HepG2 (cell line): ENCODE measurements at regions not wholly inside any gene's neighbourhood (a gene's known extent, or its start where the extent isn't known, plus 50 kb on each side); places are given as distances from the start of the nearest gene placed in this dataset.

Experiments
- ATAC-seq: fragments of 200-7000 bp; cut with Tn5 transposase; 3 replicates; pipeline ENCODE4 v1.9.1; 2020; ENCODE audit warnings: mild to moderate bottlenecking, moderate library complexity
- BruUV-seq: library from RNA; stranded (reverse); fragments of 400-500 nt; replicated peaks from 2 replicates; lab custom pipeline; 2021; lab: Mats Ljungman, UMichigan
- CTCF ChIA-PET: fragments of 300-600 bp; formaldehyde crosslinking; extraction: SDS; loops from one replicate; lab custom pipeline; 2021; ENCODE audit warnings: low total read pairs, inconsistent platforms, low intra/inter-chr PET ratio; lab: Yijun Ruan, JAX
- POLR2A ChIA-PET: fragments of 350-600 bp; sonication (Branson Sonifier 250); formaldehyde crosslinking; loops from one replicate; lab custom pipeline; 2020; ENCODE audit warnings: antibody characterized with exemption, inconsistent platforms; lab: Yijun Ruan, JAX
- DNase-seq: peaks from one replicate; pipeline ENCODE4 v3.0.0-alpha.2; 2015; ENCODE audit warnings: low spot score
- FAIRE-seq: peaks from 3 replicates; lab custom pipeline; 2011; peaks lifted over from hg19 to GRCh38; lab: Jason Lieb, UNC
- H2AFZ ChIP-seq: one replicate; pipeline ENCODE4 v1.6.1; 2011; ENCODE audit warnings: low read length, inconsistent platforms
- H3K27ac ChIP-seq: fragments of 300-600 bp; 3 replicates; pipeline ENCODE4 v1.8.0; 2011; ENCODE audit warnings: mixed run types, mild to moderate bottlenecking, mixed read lengths, low read length, inconsistent platforms; ENCODE audit not compliant: insufficient read depth; ENCODE audit errors: extremely low read length
- H3K27me3 ChIP-seq, 2 experiments: fragments of 200-600 bp in 1 of 2; 2 replicates in 1 of 2; 3 replicates in 1 of 2; pipeline versions ENCODE4 v1.6.0 to v1.8.0; 2011; ENCODE audit warnings: low read length in 2 of 2, mild to moderate bottlenecking in 2 of 2, moderate library complexity in 2 of 2, inconsistent platforms in 1 of 2; ENCODE audit not compliant: insufficient read depth in 2 of 2, control insufficient read depth in 1 of 2
- H3K36me3 ChIP-seq, 2 experiments: fragments of 200-600 bp in 1 of 2; replicated peaks in 1 of 2; 2 replicates in 1 of 2; 3 replicates in 1 of 2; pipeline versions ENCODE4 v1.5.1 to v1.8.0; 2011; ENCODE audit warnings: low read length in 2 of 2, inconsistent platforms in 1 of 2; ENCODE audit not compliant: insufficient read depth in 2 of 2, control insufficient read depth in 1 of 2
- H3K4me1 ChIP-seq: 2 replicates; pipeline ENCODE4 v1.5.1; 2012; ENCODE audit warnings: low read length, inconsistent platforms; ENCODE audit not compliant: insufficient read depth
- H3K4me2 ChIP-seq: 2 replicates; pipeline ENCODE4 v1.6.0; 2011; ENCODE audit warnings: low read depth, low read length, inconsistent platforms
- H3K4me3 ChIP-seq, 3 experiments: fragments of 200-600 bp in 1 of 3; sonication (generic), shearing (Covaris generic) in 1 of 3; replicated peaks in 1 of 3; 2 replicates each; pipeline ENCODE4 v1.5.1; 2011 to 2016; ENCODE audit warnings: low read length in 3 of 3, inconsistent platforms in 2 of 3, low read depth in 2 of 3, mild to moderate bottlenecking in 2 of 3, control low read depth in 1 of 3, mixed read lengths in 1 of 3; ENCODE audit not compliant: insufficient read depth in 1 of 3
- H3K79me2 ChIP-seq: one replicate; pipeline ENCODE4 v1.6.1; 2011; ENCODE audit warnings: low read length, inconsistent platforms; ENCODE audit not compliant: insufficient read depth
- H3K9ac ChIP-seq: 2 replicates; pipeline ENCODE4 v1.6.0; 2011; ENCODE audit warnings: mild to moderate bottlenecking, low read depth, low read length, inconsistent platforms; ENCODE audit not compliant: insufficient read depth
- H3K9me3 ChIP-seq: 2 replicates; pipeline ENCODE4 v1.5.1; 2012; ENCODE audit warnings: mild to moderate bottlenecking, low read length
- H4K20me1 ChIP-seq: 2 replicates; pipeline ENCODE4 v1.6.0; 2011; ENCODE audit warnings: inconsistent platforms, mild to moderate bottlenecking, low read length, moderate library complexity; ENCODE audit not compliant: insufficient read depth
- AGO2 ChIP-seq: fragments of 200-400 bp; formaldehyde crosslinking; optimal IDR thresholded peaks from 2 replicates; pipeline ENCODE3; 2017; ENCODE audit warnings: mild to moderate bottlenecking, low read depth, low read length, moderate library complexity
- ARNT2 ChIP-seq: sonication (generic); formaldehyde crosslinking; IDR thresholded peaks from 2 replicates; pipeline ENCODE4 v1.8.0; 2022; ENCODE audit warnings: mild to moderate bottlenecking, low read depth, missing genetic modification reagents, moderate library complexity
- ATF7-NPFF ChIP-seq: sonication (generic); formaldehyde crosslinking; IDR thresholded peaks from 2 replicates; pipeline ENCODE4 v1.8.1; 2023; ENCODE audit warnings: mild to moderate bottlenecking, low read depth, missing genetic modification reagents, moderate library complexity
- FOXP1 ChIP-seq, 2 experiments: fragments of 450-650 bp in 1 of 2; IDR thresholded peaks; 2 replicates each; pipeline ENCODE4 v1.6.1; 2017 to 2018; ENCODE audit warnings: antibody characterized with exemption in 1 of 2
- GFI1 ChIP-seq: sonication (generic); formaldehyde crosslinking; IDR thresholded peaks from 2 replicates; pipeline ENCODE4 v1.5.0; 2020; ENCODE audit warnings: missing genetic modification reagents, mild to moderate bottlenecking, borderline replicate concordance
- NR3C1 ChIP-seq: sonication (generic); formaldehyde crosslinking; IDR thresholded peaks from 2 replicates; pipeline ENCODE4 v1.4.0; 2020; ENCODE audit warnings: missing genetic modification reagents
- PCBP2 ChIP-seq: fragments of 200-400 bp; formaldehyde crosslinking; optimal IDR thresholded peaks from 2 replicates; pipeline ENCODE3; 2018; ENCODE audit warnings: low read length, low read depth; ENCODE audit not compliant: poor library complexity, severe bottlenecking
- PRMT3 ChIP-seq: sonication (generic); formaldehyde crosslinking; IDR thresholded peaks from 2 replicates; pipeline ENCODE4 v1.8.1; 2022; ENCODE audit warnings: low read depth, mild to moderate bottlenecking, moderate library complexity, missing genetic modification reagents, borderline replicate concordance
- RNF219 ChIP-seq: sonication (generic); formaldehyde crosslinking; IDR thresholded peaks from 2 replicates; pipeline ENCODE4 v1.5.0; 2020; ENCODE audit warnings: mild to moderate bottlenecking, missing genetic modification reagents
- SPEN ChIP-seq: sonication (generic); formaldehyde crosslinking; IDR thresholded peaks from 2 replicates; pipeline ENCODE4 v1.5.1; 2020; ENCODE audit warnings: low read depth, mild to moderate bottlenecking, missing genetic modification reagents
- THAP11 ChIP-seq: IDR thresholded peaks from 2 replicates; pipeline ENCODE4 v1.6.1; 2016; ENCODE audit warnings: missing biosample characterization, missing genetic modification reagents
- ZFP90 ChIP-seq: sonication (generic); formaldehyde crosslinking; IDR thresholded peaks from 2 replicates; pipeline ENCODE4 v1.8.0; 2022; ENCODE audit warnings: missing genetic modification reagents, mild to moderate bottlenecking, inconsistent platforms, borderline replicate concordance
- ZNF101 ChIP-seq: sonication (generic); formaldehyde crosslinking; IDR thresholded peaks from 2 replicates; pipeline ENCODE4 v1.4.0; 2020; ENCODE audit warnings: mild to moderate bottlenecking, low read depth, missing genetic modification reagents, borderline replicate concordance
- ZNF737 ChIP-seq: sonication (generic); formaldehyde crosslinking; IDR thresholded peaks from 2 replicates; pipeline ENCODE4 v1.5.0; 2020; ENCODE audit warnings: missing genetic modification reagents, mild to moderate bottlenecking, borderline replicate concordance
- ZNF775 ChIP-seq: sonication (generic); formaldehyde crosslinking; IDR thresholded peaks from 2 replicates; pipeline ENCODE4 v1.4.0; 2020; ENCODE audit warnings: missing genetic modification reagents, mild to moderate bottlenecking, moderate library complexity, borderline replicate concordance
- ZNF790 ChIP-seq: sonication (generic); formaldehyde crosslinking; IDR thresholded peaks from 2 replicates; pipeline ENCODE4 v1.8.0; 2022; ENCODE audit warnings: missing genetic modification reagents, mild to moderate bottlenecking, borderline replicate concordance
- WGBS: methylation state at CpG from one replicate; pipeline ENCODE4 v1.1.6; 2017; ENCODE audit warnings: low lambda C conversion rate; 5-methylcytosine and 5-hydroxymethylcytosine counted together
- in situ Hi-C: cut with HindIII; loops from 2 replicates; pipeline ENCODE4 v1.10.0; 2017; ENCODE audit warnings: low pct_unique_long_range_greater_than_20kb; ENCODE audit not compliant: extremely low pct_ligation_motif_present
- intact Hi-C: fragments of 100-400 bp; cut with micrococcal nuclease; formaldehyde crosslinking; loops from one replicate; pipeline ENCODE4 v1.10.0; 2022; ENCODE audit not compliant: unreplicated experiment

- TF ChIP-seq AGO2 (no peak), GFI1 (CRISPR knock-in tag) (no peak), ZNF790 (CRISPR knock-in tag) (no peak), RNF219 (CRISPR knock-in tag) (no peak), ARNT2 (no peak), ZNF775 (CRISPR knock-in tag) (no peak), PRMT3 (CRISPR knock-in tag) (no peak), THAP11 (no peak)
- TF ChIP-seq, all 625 proteins: peak for 0
Measured at GRCh38 chr6:82568290-82568993, 204.8 kb downstream of the TPBG start (continued).

GRCh38 chr6:82569022-82569421 lies 205.4 kb downstream of the TPBG start:
- no peaks in the 10 kb centered on the region for H4K20me1 ChIP-seq
- FAIRE-seq, result no peak
- CTCF ChIA-PET, result no interaction called here
- no peaks in the 10 kb centered on the region for H3K4me1 ChIP-seq
- H3K4me2 ChIP-seq, result no peak overlapping the region
- intact Hi-C loops, result no loop called here
- no peak overlapping the region for H3K27ac ChIP-seq
- no peaks in the 10 kb centered on the region for H3K36me3 ChIP-seq
- H3K9ac ChIP-seq, result no peak overlapping the region
- BruUV-seq, result no TSS peak
- POLR2A ChIA-PET, result no interaction called here
- no peaks in the 10 kb centered on the region for H3K9me3 ChIP-seq
- H3K27me3 ChIP-seq, result peaks cover 0 to 4% of the 10 kb centered on the region in 2 experiments; a peak in 1 of 5 replicates
- TF ChIP-seq ATF7-NPFF (CRISPR knock-in tag), result no peak
- no peak for TF ChIP-seq SPEN (CRISPR knock-in tag)
- no peak for TF ChIP-seq FOXP1 (IDR thresholded peaks at IDR 0.05)
- TF ChIP-seq FOXP1 (CRISPR knock-in tag; IDR thresholded peaks at IDR 0.05), result no peak
- TF ChIP-seq ZFP90 (CRISPR knock-in tag), result no peak
- no peak for TF ChIP-seq ZNF101 (CRISPR knock-in tag)
- no peak for TF ChIP-seq ZNF737 (CRISPR knock-in tag)
- no peak for TF ChIP-seq PCBP2
- no peak for TF ChIP-seq NR3C1 (CRISPR knock-in tag)
- TF ChIP-seq, all 625 proteins: peak for 0
- no peak overlapping the region for H3K4me3 ChIP-seq
- H2AFZ ChIP-seq, result no peak overlapping the region
- no peaks in the 10 kb centered on the region for H3K79me2 ChIP-seq
- ATAC-seq (no peak), DNase-seq (no peak)
- in situ Hi-C loops, result no loop called here
- WGBS, result 89% methylated on average over 1 of the region's 1 CpG
